KG1 (cell line): ENCODE measurements at regions not wholly inside any gene's neighbourhood (a gene's known extent, or its start where the extent isn't known, plus 50 kb on each side); places are given as distances from the start of the nearest gene placed in this dataset.
"Not testable (repeated sequence)": the region's sequence is repeated elsewhere in the genome, so short reads cannot be mapped to it uniquely, and the experiment has no call there.

Experiments
- DNase-seq: peaks from one replicate; lab custom pipeline; 2025; lab: John Stamatoyannopoulos, UW

GRCh38 chr20:50328996-50329898, 138.6 kb downstream of the CEBPB start:
- DNase-seq, result no peak

GRCh38 chr20:50329981-50330503, 139.4 kb downstream of the CEBPB start:
- no peak for DNase-seq

- no peak for DNase-seq
Measured at GRCh38 chr20:50330504-50331313, 140.1 kb downstream of the CEBPB start.

GRCh38 chr20:50331469-50332363, 141.1 kb downstream of the CEBPB start:
- DNase-seq, result no peak

GRCh38 chr20:50332491-50332980, 141.9 kb downstream of the CEBPB start:
- no peak for DNase-seq

- DNase-seq, result no peak
Measured at GRCh38 chr20:50333131-50333670, 142.6 kb downstream of the CEBPB start.

- DNase-seq, result no peak
Measured at GRCh38 chr20:50333812-50334211, 143.2 kb downstream of the CEBPB start.

GRCh38 chr20:50334512-50334911, 143.9 kb downstream of the CEBPB start:
- not testable (repeated sequence) for DNase-seq

GRCh38 chr20:50335105-50335504, 144.5 kb downstream of the CEBPB start:
- DNase-seq, result no peak

- DNase-seq, result no peak
Measured at GRCh38 chr20:50335866-50336265, 145.2 kb downstream of the CEBPB start.

GRCh38 chr20:50336661-50337060, 146.0 kb downstream of the CEBPB start:
- DNase-seq, result no peak

- DNase-seq, result no peak
Measured at GRCh38 chr20:50337521-50338466, 147.2 kb downstream of the CEBPB start.

- peak; percentile 89 for DNase-seq
Measured at GRCh38 chr20:50338479-50339391, 148.1 kb downstream of the CEBPB start.

- DNase-seq, result no peak
Measured at GRCh38 chr20:50339466-50339901, 148.9 kb downstream of the CEBPB start.

GRCh38 chr20:50340541-50340940, 149.9 kb downstream of the CEBPB start:
- DNase-seq, result no peak

- DNase-seq, result no peak
Measured at GRCh38 chr20:50341050-50341449, 150.4 kb downstream of the CEBPB start.

- no peak for DNase-seq
Measured at GRCh38 chr20:50341880-50342637, 151.4 kb downstream of the CEBPB start.

GRCh38 chr20:50342638-50343102, 152.0 kb downstream of the CEBPB start:
- DNase-seq, result no peak
